ENCODE measurements at regions not wholly inside any gene's neighbourhood (a gene's known extent, or its start where the extent isn't known, plus 50 kb on each side); places are given as distances from the start of the nearest gene placed in this dataset.

DNA sequence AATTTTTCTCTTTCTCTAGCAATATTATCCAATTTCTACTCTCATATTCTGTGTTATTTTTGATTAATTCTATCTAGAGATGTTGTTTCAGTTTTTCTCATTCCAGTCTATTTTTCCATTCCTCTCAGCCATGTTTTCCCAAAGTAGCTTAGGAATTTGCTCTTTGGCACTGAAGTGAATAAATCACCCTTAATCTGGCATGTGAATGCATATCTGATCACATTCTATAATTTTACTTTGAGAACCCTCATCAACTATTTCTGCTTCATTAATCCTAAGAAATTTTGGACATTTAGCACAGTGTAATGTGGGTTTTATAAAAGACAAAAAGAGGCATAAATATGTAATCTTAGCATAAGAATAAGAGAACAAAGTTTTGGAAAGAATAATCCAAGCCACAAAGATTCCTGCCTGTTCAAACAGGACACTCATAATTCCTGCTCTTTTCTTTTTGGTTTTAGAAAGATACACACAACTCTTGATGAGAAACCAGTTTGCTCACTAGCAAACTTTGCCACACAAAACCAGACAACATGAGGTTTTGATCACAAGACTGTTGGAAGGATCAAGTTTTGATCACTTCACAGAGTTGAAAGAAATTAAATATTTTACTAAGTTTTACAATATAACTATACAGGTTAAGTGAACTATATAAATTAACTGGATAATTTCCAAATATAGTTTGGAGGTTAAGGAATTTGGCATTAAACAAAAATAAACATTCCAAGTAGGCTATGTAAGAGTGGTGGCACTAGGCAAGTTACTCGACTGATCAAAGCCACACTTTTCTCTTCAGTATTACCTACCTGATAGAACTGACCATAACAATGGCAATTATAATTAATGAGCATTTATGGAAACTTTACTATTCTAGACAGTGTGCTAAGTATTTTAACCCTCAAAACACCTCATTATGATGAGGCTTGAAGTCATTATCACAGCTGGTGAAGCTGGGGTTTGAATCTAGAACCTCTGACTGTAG lies 226.6 kb upstream of the TMTC1 start:
- DNase-seq: no peak
- TF ChIP-seq, protein P1, sequence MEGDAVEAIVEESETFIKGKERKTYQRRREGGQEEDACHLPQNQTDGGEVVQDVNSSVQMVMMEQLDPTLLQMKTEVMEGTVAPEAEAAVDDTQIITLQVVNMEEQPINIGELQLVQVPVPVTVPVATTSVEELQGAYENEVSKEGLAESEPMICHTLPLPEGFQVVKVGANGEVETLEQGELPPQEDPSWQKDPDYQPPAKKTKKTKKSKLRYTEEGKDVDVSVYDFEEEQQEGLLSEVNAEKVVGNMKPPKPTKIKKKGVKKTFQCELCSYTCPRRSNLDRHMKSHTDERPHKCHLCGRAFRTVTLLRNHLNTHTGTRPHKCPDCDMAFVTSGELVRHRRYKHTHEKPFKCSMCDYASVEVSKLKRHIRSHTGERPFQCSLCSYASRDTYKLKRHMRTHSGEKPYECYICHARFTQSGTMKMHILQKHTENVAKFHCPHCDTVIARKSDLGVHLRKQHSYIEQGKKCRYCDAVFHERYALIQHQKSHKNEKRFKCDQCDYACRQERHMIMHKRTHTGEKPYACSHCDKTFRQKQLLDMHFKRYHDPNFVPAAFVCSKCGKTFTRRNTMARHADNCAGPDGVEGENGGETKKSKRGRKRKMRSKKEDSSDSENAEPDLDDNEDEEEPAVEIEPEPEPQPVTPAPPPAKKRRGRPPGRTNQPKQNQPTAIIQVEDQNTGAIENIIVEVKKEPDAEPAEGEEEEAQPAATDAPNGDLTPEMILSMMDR (IDR thresholded peaks at IDR 0.05): no peak
- no CpG with 5 or more reads among the region's 1 CpG for WGBS (ENCODE audit: insufficient coverage)

DNA sequence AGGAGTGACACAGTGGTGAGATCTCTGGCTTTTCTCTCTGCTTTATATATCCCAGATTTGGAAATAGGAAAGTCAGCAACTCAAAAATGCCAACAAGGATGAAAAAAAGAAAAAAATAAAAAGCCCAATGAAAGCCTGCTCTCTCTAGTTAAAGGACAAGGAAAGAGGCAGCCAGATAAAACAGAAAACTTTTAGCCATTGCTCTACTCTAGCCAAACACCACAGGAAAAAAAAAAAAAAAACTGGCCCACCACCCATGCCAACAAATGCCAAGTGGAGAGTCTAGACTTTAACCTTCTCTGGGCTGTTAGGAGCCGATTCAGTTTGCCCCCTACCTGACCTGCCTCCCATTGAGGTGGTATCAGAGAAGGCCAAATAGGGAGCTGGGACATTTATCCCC lies 222.3 kb upstream of the TMTC1 start:
- Histone ChIP-seq H3K9me3 (ENCODE audit: control insufficient read depth, insufficient read depth, low read length) (no peaks in the 10 kb centered on the region), H3K4me3 (ENCODE audit: low read length) (no peak overlapping the region), H3K27ac (ENCODE audit: low read length) (no peak overlapping the region), H3K36me3 (ENCODE audit: control insufficient read depth, insufficient read depth, low read length) (no peaks in the 10 kb centered on the region), H3K4me1 (ENCODE audit: control insufficient read depth, insufficient read depth, low read length) (no peaks in the 10 kb centered on the region), H3K27me3 (ENCODE audit: control insufficient read depth, insufficient read depth, low read length) (no peaks in the 10 kb centered on the region)
- Mint-ChIP-seq H3K27me3 (ENCODE audit: low read depth in 2 of 2) (no peaks in the 10 kb centered on the region), H3K36me3 (no peaks in the 10 kb centered on the region), H3K4me3 (no peak overlapping the region), H3K4me1 (no peaks in the 10 kb centered on the region), H3K27ac (no peak overlapping the region), H3K9me3 (peaks cover 0 to 2% of the 10 kb centered on the region in 2 donors)
- TF ChIP-seq, protein P1 (IDR thresholded peaks at IDR 0.05): no peak
- intact Hi-C loops (cut with micrococcal nuclease): no loop called here
- ATAC-seq (no peak), DNase-seq (no peak)
- 70% methylated on average over 1 of the region's 1 CpG for WGBS (ENCODE audit: insufficient coverage)

More for the DNA sequence above, 226.6 kb upstream of the TMTC1 start:
- H3K4me3 ChIP-seq (ENCODE audit: low read length): no peak overlapping the region
- Mint-ChIP-seq H3K4me1 (no peaks in the 10 kb centered on the region), H3K27me3 (ENCODE audit: low read depth in 2 of 2) (no peaks in the 10 kb centered on the region), H3K9me3 (no peaks in the 10 kb centered on the region), H3K36me3 (no peaks in the 10 kb centered on the region), H3K27ac (no peak overlapping the region), H3K4me3 (no peak overlapping the region)
- ATAC-seq: no peak
- no peak overlapping the region for H3K27ac ChIP-seq (ENCODE audit: low read length)
- H3K27me3 ChIP-seq (ENCODE audit: control insufficient read depth, insufficient read depth, low read length): no peaks in the 10 kb centered on the region
- no peaks in the 10 kb centered on the region for H3K4me1 ChIP-seq (ENCODE audit: control insufficient read depth, insufficient read depth, low read length)
- intact Hi-C loops (cut with micrococcal nuclease): no loop called here
- no peaks in the 10 kb centered on the region for H3K36me3 ChIP-seq (ENCODE audit: control insufficient read depth, insufficient read depth, low read length)
- no peaks in the 10 kb centered on the region for H3K9me3 ChIP-seq (ENCODE audit: control insufficient read depth, insufficient read depth, low read length)

DNA sequence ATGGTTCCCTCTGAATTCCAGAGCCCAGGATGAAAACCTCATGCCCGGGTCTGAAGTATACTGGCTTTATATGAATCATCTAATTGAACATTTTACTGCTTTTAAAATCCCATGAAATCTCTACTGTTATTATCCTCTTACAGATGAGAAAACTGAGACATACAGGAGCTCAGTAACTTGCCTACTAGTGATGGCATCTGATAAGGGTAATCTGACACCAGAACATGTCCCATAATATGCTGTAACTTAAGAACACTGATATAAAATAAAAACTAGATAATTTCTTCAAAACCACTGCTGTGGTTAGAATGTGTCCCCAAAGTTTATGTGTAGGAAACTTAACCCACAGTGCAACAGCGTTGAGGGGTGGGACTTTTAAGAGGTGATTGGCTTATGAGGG lies 219.6 kb upstream of the TMTC1 start:
- no peak overlapping the region for H3K4me3 Mint-ChIP-seq
- Histone ChIP-seq H3K27me3 (ENCODE audit: control insufficient read depth, insufficient read depth, low read length) (no peaks in the 10 kb centered on the region), H3K27ac (ENCODE audit: low read length) (no peak overlapping the region), H3K4me3 (ENCODE audit: low read length) (no peak overlapping the region), H3K9me3 (ENCODE audit: control insufficient read depth, insufficient read depth, low read length) (no peaks in the 10 kb centered on the region), H3K36me3 (ENCODE audit: control insufficient read depth, insufficient read depth, low read length) (no peaks in the 10 kb centered on the region), H3K4me1 (ENCODE audit: control insufficient read depth, insufficient read depth, low read length) (no peaks in the 10 kb centered on the region)
- H3K4me1 Mint-ChIP-seq: no peaks in the 10 kb centered on the region
- intact Hi-C loops (cut with micrococcal nuclease): no loop called here
- peaks cover 0 to 6% of the 10 kb centered on the region in 2 donors for H3K9me3 Mint-ChIP-seq
- no peaks in the 10 kb centered on the region for H3K27me3 Mint-ChIP-seq (ENCODE audit: low read depth in 2 of 2)
- no peak for ATAC-seq
- TF ChIP-seq, protein P1 (IDR thresholded peaks at IDR 0.05): no peak
- WGBS (ENCODE audit: insufficient coverage): 83% methylated on average over 2 of the region's 2 CpGs
- H3K36me3 Mint-ChIP-seq: no peaks in the 10 kb centered on the region
- DNase-seq: no peak
- no peak overlapping the region for H3K27ac Mint-ChIP-seq

All from natural killer cell (primary cell).